HFF-Myc (cell line): ENCODE measurements at regions not wholly inside any gene's neighbourhood (a gene's known extent, or its start where the extent isn't known, plus 50 kb on each side); places are given as distances from the start of the nearest gene placed in this dataset.

Experiments used
- DNase-seq: peaks from one replicate; pipeline ENCODE4 v3.0.0-alpha.2; 2011; ENCODE audit warnings: low read depth; ENCODE audit errors: extremely low read depth
- H3K4me3 ChIP-seq: replicated peaks from 2 replicates; pipeline ENCODE4 v1.5.1; 2011; ENCODE audit warnings: low read depth, mild to moderate bottlenecking, control low read depth, low read length
- CTCF ChIP-seq: IDR thresholded peaks from 2 replicates; pipeline ENCODE4 v1.5.1; 2012; ENCODE audit warnings: mild to moderate bottlenecking, low read depth, low read length, control low read depth; ENCODE audit errors: missing control alignments

GRCh38 chr5:111596705-111597104 is 84.4 kb upstream of the STARD4 start:
- DNase-seq, result no peak
- TF ChIP-seq CTCF, result no peak
- H3K4me3 ChIP-seq, result no peak overlapping the region

- no peak overlapping the region for H3K4me3 ChIP-seq
- TF ChIP-seq CTCF, result no peak
- no peak for DNase-seq
Measured at GRCh38 chr5:111595425-111595824, 83.1 kb upstream of the STARD4 start.

GRCh38 chr5:111589316-111589715 is 77.0 kb upstream of the STARD4 start:
- DNase-seq, result no peak
- no peak overlapping the region for H3K4me3 ChIP-seq
- no peak for TF ChIP-seq CTCF

GRCh38 chr5:111587728-111588127 is 75.4 kb upstream of the STARD4 start:
- DNase-seq, result no peak
- no peak for TF ChIP-seq CTCF
- no peak overlapping the region for H3K4me3 ChIP-seq

GRCh38 chr5:111585946-111586345 is 73.6 kb upstream of the STARD4 start:
- DNase-seq, result no peak
- H3K4me3 ChIP-seq, result no peak overlapping the region
- no peak for TF ChIP-seq CTCF

GRCh38 chr5:111585291-111585690 is 73.0 kb upstream of the STARD4 start:
- DNase-seq, result no peak
- H3K4me3 ChIP-seq, result no peak overlapping the region
- no peak for TF ChIP-seq CTCF

GRCh38 chr5:111584651-111585050 is 72.3 kb upstream of the STARD4 start:
- no peak overlapping the region for H3K4me3 ChIP-seq
- no peak for DNase-seq
- TF ChIP-seq CTCF, result no peak
